Right lobe of liver (tissue), 6 donors: ENCODE measurements at regions not wholly inside any gene's neighbourhood (a gene's known extent, or its start where the extent isn't known, plus 50 kb on each side); places are given as distances from the start of the nearest gene placed in this dataset.

Source experiments
- ATAC-seq, 4 donors: fragments of 200-7000 bp; cut with Tn5 transposase; one replicate each; pipeline ENCODE4 v1.9.1; 2020; ENCODE audit warnings: mild to moderate bottlenecking in 4 of 4, moderate library complexity in 4 of 4
- DNase-seq, 3 donors: peaks; one replicate each; pipeline ENCODE4 v3.0.0-alpha.2; 2020
- H3K27ac ChIP-seq, 3 donors: fragments of 200-600 bp; one replicate each; pipeline ENCODE4 v1.8.0; 2022
- H3K27me3 ChIP-seq, 2 donors: fragments of 200-600 bp; one replicate each; pipeline ENCODE4 v1.8.0; 2022
- H3K36me3 ChIP-seq, 4 donors: fragments of 200-600 bp; sonication (generic) in 1 of 4; one replicate each; pipeline versions ENCODE4 v1.5.1 to v1.8.0; 2017 to 2022; ENCODE audit warnings: control low read depth in 1 of 4
- H3K4me1 ChIP-seq, 4 donors: fragments of 200-600 bp; sonication (generic) in 1 of 4; one replicate each; pipeline versions ENCODE4 v1.5.1 to v1.8.0; 2017 to 2022; ENCODE audit warnings: control low read depth in 1 of 4
- H3K4me3 ChIP-seq, 3 donors: fragments of 200-600 bp; one replicate each; pipeline ENCODE4 v1.8.0; 2022
- H3K9me3 ChIP-seq, 4 donors: fragments of 200-600 bp; sonication (generic) in 1 of 4; one replicate each; pipeline versions ENCODE4 v1.5.1 to v1.8.0; 2017 to 2022; ENCODE audit warnings: control low read depth in 1 of 4
- CTCF ChIP-seq, 4 donors: fragments of 200-600 bp in 3 of 4; fragments of 450-650 bp in 1 of 4; IDR thresholded peaks; one replicate each; pipeline versions ENCODE4 v1.5.1 to v1.8.0; 2016 to 2022; ENCODE audit warnings: antibody characterized with exemption in 4 of 4, mild to moderate bottlenecking in 2 of 4
- POLR2A ChIP-seq: fragments of 450-650 bp; IDR thresholded peaks from one replicate; pipeline ENCODE4 v1.6.1; 2017; ENCODE audit warnings: antibody characterized with exemption, mild to moderate bottlenecking
- WGBS: methylation state at CpG from one replicate; pipeline ENCODE4 v1.1.6; 2018; ENCODE audit warnings: low coverage, low lambda C conversion rate; ENCODE audit not compliant: insufficient coverage; ENCODE audit errors: missing lambda C conversion rate; 5-methylcytosine and 5-hydroxymethylcytosine counted together
- intact Hi-C, 2 donors: fragments of 100-400 bp; cut with DNase I; formaldehyde crosslinking; loops; one replicate each; pipeline versions ENCODE4 v1.11.2 to v1.14.1; 2022
- donor health status: DM: no; HTN: yes; CAD: no.
- donor health status: DM: no; HTN: no; CAD: no.
- donor health status: DM: no; HTN: no; CAD: no.
- donor health status: DM: no; HTN: yes; CAD: no.
- donor health status: DM: no; HTN: yes; CAD: no.

GRCh38 chr2:58378152-58378551 is 137.0 kb upstream of the FANCL start:
- TF ChIP-seq CTCF (IDR thresholded peaks at IDR 0.05): no peak
- no peak for TF ChIP-seq POLR2A
- DNase-seq (no peak), ATAC-seq (no peak)
- Histone ChIP-seq H3K27me3 (no peaks in the 10 kb centered on the region), H3K4me1 (no peaks in the 10 kb centered on the region), H3K4me3 (no peak overlapping the region), H3K27ac (no peak overlapping the region), H3K36me3 (no peaks in the 10 kb centered on the region), H3K9me3 (no peaks in the 10 kb centered on the region)
- 88% methylated on average over 5 of the region's 5 CpGs for WGBS
- intact Hi-C loops: no loop called here

GRCh38 chr2:58377181-58377580 is 136.1 kb upstream of the FANCL start:
- no peak for DNase-seq
- no peaks in the 10 kb centered on the region for H3K27me3 ChIP-seq
- WGBS: 67% methylated on average over 1 of the region's 1 CpG
- H3K36me3 ChIP-seq: no peaks in the 10 kb centered on the region
- no peaks in the 10 kb centered on the region for H3K9me3 ChIP-seq
- H3K27ac ChIP-seq: no peak overlapping the region
- no peak for TF ChIP-seq POLR2A
- TF ChIP-seq CTCF (IDR thresholded peaks at IDR 0.05): no peak
- no peak overlapping the region for H3K4me3 ChIP-seq
- no peak for ATAC-seq
- no peaks in the 10 kb centered on the region for H3K4me1 ChIP-seq
- intact Hi-C loops: no loop called here

- intact Hi-C loops: no loop called here
- Histone ChIP-seq H3K36me3 (no peaks in the 10 kb centered on the region), H3K27ac (no peak overlapping the region), H3K4me3 (no peak overlapping the region), H3K27me3 (no peaks in the 10 kb centered on the region), H3K4me1 (no peaks in the 10 kb centered on the region), H3K9me3 (no peaks in the 10 kb centered on the region)
- ATAC-seq (no peak), DNase-seq (no peak)
- TF ChIP-seq POLR2A (no peak), CTCF (IDR thresholded peaks at IDR 0.05) (no peak)
- WGBS: 73% methylated on average over 1 of the region's 1 CpG
Measured at GRCh38 chr2:58376592-58376991, 135.5 kb upstream of the FANCL start.

- no peak for DNase-seq
- ATAC-seq: no peak
- Histone ChIP-seq H3K36me3 (no peaks in the 10 kb centered on the region), H3K4me3 (no peak overlapping the region), H3K27me3 (no peaks in the 10 kb centered on the region), H3K4me1 (no peaks in the 10 kb centered on the region), H3K9me3 (no peaks in the 10 kb centered on the region), H3K27ac (no peak overlapping the region)
- intact Hi-C loops: no loop called here
- no peak for TF ChIP-seq CTCF (IDR thresholded peaks at IDR 0.05)
- no peak for TF ChIP-seq POLR2A
- WGBS: 84% methylated on average over 2 of the region's 2 CpGs
Measured at GRCh38 chr2:58369594-58369993, 128.5 kb upstream of the FANCL start.

GRCh38 chr2:58364098-58364497 is 123.0 kb upstream of the FANCL start:
- no peak for DNase-seq

More at GRCh38 chr2:58364098-58364497, 123.0 kb upstream of the FANCL start:
- 79% methylated on average over 4 of the region's 4 CpGs for WGBS
- no peak overlapping the region for H3K4me3 ChIP-seq
- intact Hi-C loops: no loop called here
- TF ChIP-seq POLR2A (no peak), CTCF (IDR thresholded peaks at IDR 0.05) (no peak)
- ATAC-seq: no peak
- no peaks in the 10 kb centered on the region for H3K27me3 ChIP-seq
- no peaks in the 10 kb centered on the region for H3K9me3 ChIP-seq
- no peak overlapping the region for H3K27ac ChIP-seq
- no peaks in the 10 kb centered on the region for H3K36me3 ChIP-seq
- no peaks in the 10 kb centered on the region for H3K4me1 ChIP-seq
